ENCODE measurements at regions not wholly inside any gene's neighbourhood (a gene's known extent, or its start where the extent isn't known, plus 50 kb on each side); places are given as distances from the start of the nearest gene placed in this dataset.

DNA sequence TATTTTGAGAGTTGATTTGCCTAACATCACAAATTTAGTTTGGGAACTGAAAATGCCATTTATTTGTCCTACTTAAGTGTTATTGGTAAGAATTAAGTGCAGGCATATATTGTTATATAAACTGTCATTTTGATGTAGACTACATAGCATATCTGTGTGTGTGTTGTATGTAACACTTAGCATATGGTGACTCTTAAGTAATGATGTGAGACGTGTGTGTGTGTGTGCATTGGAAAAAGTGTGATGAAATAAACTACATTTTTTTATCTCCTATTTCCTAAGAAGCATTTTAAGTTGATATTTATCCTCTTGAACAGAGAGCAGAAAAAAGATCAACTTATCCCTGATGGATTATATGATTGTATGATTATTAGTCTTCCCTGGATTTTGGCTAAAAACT, 588.2 kb upstream of the SUCLG2 start:
- Histone ChIP-seq H3K4me1 (ENCODE audit: control insufficient read depth in 1 of 2, insufficient read depth in 2 of 2, low read length in 2 of 2) (no peaks in the 10 kb centered on the region), H3K27ac (ENCODE audit: low read depth in 1 of 2, low read length in 2 of 2) (no peak overlapping the region), H3K9me3 (ENCODE audit: control insufficient read depth, low read length) (no peaks in the 10 kb centered on the region), H3K4me3 (ENCODE audit: low read length in 2 of 2) (no peak overlapping the region), H3K27me3 (ENCODE audit: control insufficient read depth in 1 of 2, insufficient read depth in 2 of 2, low read length in 1 of 2) (no peaks in the 10 kb centered on the region), H3K36me3 (ENCODE audit: control insufficient read depth in 1 of 2, insufficient read depth in 2 of 2, low read length in 1 of 2) (no peaks in the 10 kb centered on the region)
- WGBS, 2 donors: 68 to 75% methylated on average over 1 of the region's 1 CpG
- intact Hi-C loops (cut with DNase I): no loop called here
- ATAC-seq (ENCODE audit: low FRiP score) (no peak), DNase-seq (no peak)

DNA sequence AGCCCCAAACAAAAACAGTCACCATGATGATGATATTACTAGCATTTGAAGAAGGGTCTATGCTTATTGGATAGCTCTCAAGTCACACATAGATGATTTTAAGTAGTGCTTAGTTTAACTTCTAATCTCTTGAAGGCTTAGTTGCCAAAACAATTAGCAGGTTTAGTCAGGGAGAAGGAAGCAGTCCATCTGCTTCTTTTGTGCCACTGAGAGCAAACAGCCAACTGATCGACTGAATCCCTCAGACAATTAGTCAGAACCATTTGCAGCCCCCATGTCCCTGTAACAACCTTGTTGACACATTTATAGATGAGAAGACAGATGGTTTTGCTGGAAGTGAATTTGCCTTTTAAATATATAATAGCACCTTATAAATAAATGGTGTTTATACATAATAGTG, 585.1 kb upstream of the SUCLG2 start:
- DNase-seq (no peak), ATAC-seq (ENCODE audit: low FRiP score) (no peak)
- Histone ChIP-seq H3K9me3 (ENCODE audit: control insufficient read depth, low read length) (no peaks in the 10 kb centered on the region), H3K27ac (ENCODE audit: low read depth in 1 of 2, low read length in 2 of 2) (no peak overlapping the region), H3K36me3 (ENCODE audit: control insufficient read depth in 1 of 2, insufficient read depth in 2 of 2, low read length in 1 of 2) (no peaks in the 10 kb centered on the region), H3K4me1 (ENCODE audit: control insufficient read depth in 1 of 2, insufficient read depth in 2 of 2, low read length in 2 of 2) (no peaks in the 10 kb centered on the region), H3K27me3 (ENCODE audit: control insufficient read depth in 1 of 2, insufficient read depth in 2 of 2, low read length in 1 of 2) (no peaks in the 10 kb centered on the region), H3K4me3 (ENCODE audit: low read length in 2 of 2) (no peak overlapping the region)
- 30 to 36% methylated on average over 1 of the region's 1 CpG for WGBS, 2 donors
- intact Hi-C loops (cut with DNase I): no loop called here

- H3K36me3 ChIP-seq (ENCODE audit: control insufficient read depth in 1 of 2, insufficient read depth in 2 of 2, low read length in 1 of 2): no peaks in the 10 kb centered on the region
- ATAC-seq (ENCODE audit: low FRiP score) (no peak), DNase-seq (no peak)
- H3K4me1 ChIP-seq (ENCODE audit: control insufficient read depth in 1 of 2, insufficient read depth in 2 of 2, low read length in 2 of 2): no peaks in the 10 kb centered on the region
- intact Hi-C loops (cut with DNase I): no loop called here
- H3K27me3 ChIP-seq (ENCODE audit: control insufficient read depth in 1 of 2, insufficient read depth in 2 of 2, low read length in 1 of 2): no peaks in the 10 kb centered on the region
- H3K4me3 ChIP-seq (ENCODE audit: low read length in 2 of 2): no peak overlapping the region
- 80 to 84% methylated on average over 8 of the region's 8 CpGs for whole genome bisulfite sequencing, 2 donors
- H3K9me3 ChIP-seq (ENCODE audit: control insufficient read depth, low read length): no peaks in the 10 kb centered on the region
- no peak overlapping the region for H3K27ac ChIP-seq (ENCODE audit: low read depth in 1 of 2, low read length in 2 of 2)
Observed at GRCh38 chr3:68234076-68234780, 579.8 kb upstream of the SUCLG2 start.

GRCh38 chr3:68228856-68229255, 574.4 kb upstream of the SUCLG2 start:
- no peak for ATAC-seq (ENCODE audit: low FRiP score)

GRCh38 chr3:68220832-68221231, 566.4 kb upstream of the SUCLG2 start:
- no peaks in the 10 kb centered on the region for H3K4me1 ChIP-seq (ENCODE audit: control insufficient read depth in 1 of 2, insufficient read depth in 2 of 2, low read length in 2 of 2)
- H3K4me3 ChIP-seq (ENCODE audit: low read length in 2 of 2): no peak overlapping the region
- no peaks in the 10 kb centered on the region for H3K9me3 ChIP-seq (ENCODE audit: control insufficient read depth, low read length)
- H3K27me3 ChIP-seq (ENCODE audit: control insufficient read depth in 1 of 2, insufficient read depth in 2 of 2, low read length in 1 of 2): no peaks in the 10 kb centered on the region
- intact Hi-C loops (cut with DNase I): no loop called here
- no peak for ATAC-seq (ENCODE audit: low FRiP score)
- 82 to 85% methylated on average over 2 of the region's 2 CpGs for WGBS, 2 donors
- H3K27ac ChIP-seq (ENCODE audit: low read depth in 1 of 2, low read length in 2 of 2): no peak overlapping the region
- DNase-seq: no peak
- no peaks in the 10 kb centered on the region for H3K36me3 ChIP-seq (ENCODE audit: control insufficient read depth in 1 of 2, insufficient read depth in 2 of 2, low read length in 1 of 2)

More at GRCh38 chr3:68228856-68229255, 574.4 kb upstream of the SUCLG2 start:
- intact Hi-C loops (cut with DNase I): no loop called here
- Histone ChIP-seq H3K36me3 (ENCODE audit: control insufficient read depth in 1 of 2, insufficient read depth in 2 of 2, low read length in 1 of 2) (no peaks in the 10 kb centered on the region), H3K4me1 (ENCODE audit: control insufficient read depth in 1 of 2, insufficient read depth in 2 of 2, low read length in 2 of 2) (no peaks in the 10 kb centered on the region), H3K27ac (ENCODE audit: low read depth in 1 of 2, low read length in 2 of 2) (no peak overlapping the region), H3K27me3 (ENCODE audit: control insufficient read depth in 1 of 2, insufficient read depth in 2 of 2, low read length in 1 of 2) (no peaks in the 10 kb centered on the region), H3K9me3 (ENCODE audit: control insufficient read depth, low read length) (no peaks in the 10 kb centered on the region), H3K4me3 (ENCODE audit: low read length in 2 of 2) (no peak overlapping the region)
- WGBS, 2 donors: 57 to 58% methylated on average over 1 of the region's 1 CpG
- DNase-seq: no peak

DNA sequence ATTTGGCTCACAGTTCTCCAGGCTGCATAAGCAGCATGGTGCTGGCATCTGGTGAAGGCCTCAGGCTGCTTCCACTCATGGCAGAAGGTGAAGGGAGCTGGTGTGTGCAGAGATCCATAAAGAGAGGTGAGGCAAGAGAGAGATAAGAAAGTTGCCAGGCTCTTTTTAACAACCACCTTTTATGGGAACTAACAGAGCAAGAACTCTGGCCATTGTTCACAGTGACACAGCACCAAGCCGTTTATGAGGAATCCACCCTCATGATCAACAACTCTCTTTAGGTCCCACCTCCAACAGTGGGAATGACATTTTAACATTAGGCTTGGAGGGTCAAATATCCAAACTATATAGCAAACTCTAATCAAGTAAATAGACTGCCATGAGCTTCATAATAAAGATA, 557.2 kb upstream of the SUCLG2 start:
- Histone ChIP-seq H3K27me3 (ENCODE audit: control insufficient read depth in 1 of 2, insufficient read depth in 2 of 2, low read length in 1 of 2) (no peaks in the 10 kb centered on the region), H3K4me3 (ENCODE audit: low read length in 2 of 2) (no peak overlapping the region), H3K4me1 (ENCODE audit: control insufficient read depth in 1 of 2, insufficient read depth in 2 of 2, low read length in 2 of 2) (peaks cover 0 to 2% of the 10 kb centered on the region in 2 donors), H3K36me3 (ENCODE audit: control insufficient read depth in 1 of 2, insufficient read depth in 2 of 2, low read length in 1 of 2) (no peaks in the 10 kb centered on the region), H3K9me3 (ENCODE audit: control insufficient read depth, low read length) (no peaks in the 10 kb centered on the region), H3K27ac (ENCODE audit: low read depth in 1 of 2, low read length in 2 of 2) (no peak overlapping the region)
- ATAC-seq (ENCODE audit: low FRiP score) (no peak), DNase-seq (no peak)
- intact Hi-C loops (cut with DNase I): no loop called here
- 72 to 75% methylated on average over 1 of the region's 1 CpG for WGBS, 2 donors

DNA sequence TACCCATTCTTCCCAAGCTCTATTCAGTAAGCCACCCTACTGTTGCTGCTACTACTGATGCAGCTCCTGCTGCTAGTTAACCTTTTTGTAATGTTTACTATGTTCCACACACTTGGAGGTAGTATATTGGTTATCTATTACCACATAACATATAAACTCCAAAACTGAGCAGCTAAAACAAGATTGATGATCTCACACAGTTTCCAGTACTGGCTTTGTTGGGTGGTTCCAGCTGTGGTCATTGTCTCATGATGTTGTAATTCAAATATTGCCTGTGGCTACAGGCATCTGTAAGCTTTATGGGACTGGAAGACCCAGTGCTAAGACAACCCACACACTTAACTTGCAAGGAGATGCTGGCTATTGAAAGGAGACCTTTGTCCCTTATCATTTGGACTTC, 556.2 kb upstream of the SUCLG2 start:
- DNase-seq: no peak
- Histone ChIP-seq H3K27ac (ENCODE audit: low read depth in 1 of 2, low read length in 2 of 2) (no peak overlapping the region), H3K4me1 (ENCODE audit: control insufficient read depth in 1 of 2, insufficient read depth in 2 of 2, low read length in 2 of 2) (peaks cover 0 to 2% of the 10 kb centered on the region in 2 donors), H3K4me3 (ENCODE audit: low read length in 2 of 2) (no peak overlapping the region), H3K27me3 (ENCODE audit: control insufficient read depth in 1 of 2, insufficient read depth in 2 of 2, low read length in 1 of 2) (no peaks in the 10 kb centered on the region), H3K36me3 (ENCODE audit: control insufficient read depth in 1 of 2, insufficient read depth in 2 of 2, low read length in 1 of 2) (no peaks in the 10 kb centered on the region), H3K9me3 (ENCODE audit: control insufficient read depth, low read length) (no peaks in the 10 kb centered on the region)
- no peak for ATAC-seq (ENCODE audit: low FRiP score)
- intact Hi-C loops (cut with DNase I): no loop called here

- Histone ChIP-seq H3K27me3 (ENCODE audit: control insufficient read depth in 1 of 2, insufficient read depth in 2 of 2, low read length in 1 of 2) (no peaks in the 10 kb centered on the region), H3K9me3 (ENCODE audit: control insufficient read depth, low read length) (no peaks in the 10 kb centered on the region), H3K4me3 (ENCODE audit: low read length in 2 of 2) (no peak overlapping the region), H3K4me1 (ENCODE audit: control insufficient read depth in 1 of 2, insufficient read depth in 2 of 2, low read length in 2 of 2) (peaks cover 0 to 2% of the 10 kb centered on the region in 2 donors), H3K36me3 (ENCODE audit: control insufficient read depth in 1 of 2, insufficient read depth in 2 of 2, low read length in 1 of 2) (no peaks in the 10 kb centered on the region), H3K27ac (ENCODE audit: low read depth in 1 of 2, low read length in 2 of 2) (no peak overlapping the region)
- ATAC-seq (ENCODE audit: low FRiP score) (no peak), DNase-seq (no peak)
- 92 to 94% methylated on average over 2 of the region's 2 CpGs for WGBS, 2 donors
- intact Hi-C loops (cut with DNase I): no loop called here
Observed at GRCh38 chr3:68207327-68207726, 552.9 kb upstream of the SUCLG2 start.

GRCh38 chr3:68206524-68207117, 552.2 kb upstream of the SUCLG2 start:
- no peak for DNase-seq
- Histone ChIP-seq H3K27me3 (ENCODE audit: control insufficient read depth in 1 of 2, insufficient read depth in 2 of 2, low read length in 1 of 2) (no peaks in the 10 kb centered on the region), H3K36me3 (ENCODE audit: control insufficient read depth in 1 of 2, insufficient read depth in 2 of 2, low read length in 1 of 2) (no peaks in the 10 kb centered on the region), H3K4me1 (ENCODE audit: control insufficient read depth in 1 of 2, insufficient read depth in 2 of 2, low read length in 2 of 2) (peaks cover 0 to 2% of the 10 kb centered on the region in 2 donors), H3K4me3 (ENCODE audit: low read length in 2 of 2) (no peak overlapping the region), H3K9me3 (ENCODE audit: control insufficient read depth, low read length) (no peaks in the 10 kb centered on the region), H3K27ac (ENCODE audit: low read depth in 1 of 2, low read length in 2 of 2) (no peak overlapping the region)
- 78 to 84% methylated on average over 3 of the region's 3 CpGs for WGBS, 2 donors
- intact Hi-C loops (cut with DNase I): no loop called here
- no peak for ATAC-seq (ENCODE audit: low FRiP score)

Data from aorta (tissue), 5 donors.